A549 (cell line): ENCODE measurements at regions not wholly inside any gene's neighbourhood (a gene's known extent, or its start where the extent isn't known, plus 50 kb on each side); places are given as distances from the start of the nearest gene placed in this dataset.
A peak's percentile ranks its signal among the peaks of the same experiment; 100 is the strongest.

Source experiments
- ATAC-seq, 2 experiments: fragments of 200-7000 bp in 1 of 2; fragments of >200 bp in 1 of 2; cut with Nextera tagmentation in 1 of 2; cut with Tn5 transposase in 1 of 2; 3 replicates each; pipeline versions ENCODE4 v1.8.0 to v1.9.1; 2018 to 2020; ENCODE audit warnings: mild to moderate bottlenecking in 1 of 2, moderate library complexity in 1 of 2
- CTCF ChIA-PET: fragments of 300-600 bp; sonication (Branson Sonifier 250); formaldehyde crosslinking; extraction: SDS; loops from one replicate; lab custom pipeline; 2021; ENCODE audit warnings: antibody characterized with exemption, inconsistent platforms; lab: Yijun Ruan, JAX
- POLR2A ChIA-PET: fragments of 350-600 bp; formaldehyde crosslinking; extraction: SDS; loops from one replicate; lab custom pipeline; 2021; ENCODE audit warnings: antibody characterized with exemption, inconsistent platforms; lab: Yijun Ruan, JAX
- DNase-seq, 2 experiments: peaks; one replicate each; pipeline versions ENCODE4 v3.0.0 to v3.0.0-alpha.2; 2011 to 2016; ENCODE audit warnings: low read depth in 1 of 2, low spot score in 1 of 2
- FAIRE-seq: peaks from 2 replicates; lab custom pipeline; 2011; peaks lifted over from hg19 to GRCh38; lab: Jason Lieb, UNC
- H3K27ac ChIP-seq, 2 experiments: fragments of >200 bp; sonication (Bioruptor Twin); formaldehyde crosslinking; 3 replicates each; pipeline ENCODE4 v1.5.1; 2016 to 2017
- H3K4me1 ChIP-seq: fragments of >200 bp; sonication (Bioruptor Twin); formaldehyde crosslinking; 3 replicates; pipeline ENCODE4 v1.6.1; 2016
- H3K4me2 ChIP-seq: fragments of >200 bp; sonication (Bioruptor Twin); formaldehyde crosslinking; 3 replicates; pipeline ENCODE4 v1.6.1; 2016
- H3K4me3 ChIP-seq: fragments of >200 bp; sonication (Bioruptor Twin); formaldehyde crosslinking; 3 replicates; pipeline ENCODE4 v1.5.1; 2016
- H3K9me3 ChIP-seq: fragments of >200 bp; sonication (Bioruptor Twin); formaldehyde crosslinking; 3 replicates; pipeline ENCODE4 v1.6.1; 2016
- BHLHE40 ChIP-seq: IDR thresholded peaks from 2 replicates; pipeline ENCODE4 v1.6.1; 2012; ENCODE audit warnings: low read depth, low read length, inconsistent platforms
- CEBPB ChIP-seq, 2 experiments: fragments of >200 bp in 1 of 2; sonication (Bioruptor Twin) in 1 of 2; formaldehyde crosslinking in 1 of 2; IDR thresholded peaks; 2 replicates each; pipeline ENCODE4 v1.6.1; 2012 to 2016
- EHMT2 ChIP-seq: fragments of 200-600 bp; sonication (generic); IDR thresholded peaks from 2 replicates; pipeline ENCODE4 v1.6.1; 2016; ENCODE audit warnings: antibody characterized with exemption, low read depth, mild to moderate bottlenecking, moderate library complexity
- FOSB ChIP-seq: fragments of 250-450 bp; sonication (Bioruptor Pico); IDR thresholded peaks from 2 replicates; pipeline ENCODE4 v1.5.0; 2020; ENCODE audit warnings: mild to moderate bottlenecking, moderate library complexity
- GATA3 ChIP-seq: IDR thresholded peaks from 2 replicates; pipeline ENCODE4 v1.6.1; 2012; ENCODE audit warnings: borderline replicate concordance
- JUN ChIP-seq, 2 experiments: fragments of >200 bp; sonication (Bioruptor Twin); formaldehyde crosslinking; IDR thresholded peaks; 2 replicates in 1 of 2; 3 replicates in 1 of 2; pipeline ENCODE4 v1.6.1; 2016 to 2017
- JUNB ChIP-seq: fragments of >200 bp; sonication (Bioruptor Twin); formaldehyde crosslinking; IDR thresholded peaks from 2 replicates; pipeline ENCODE4 v1.6.1; 2016
- KDM5A ChIP-seq: fragments of 200-600 bp; sonication (generic); IDR thresholded peaks from 2 replicates; pipeline ENCODE4 v1.6.1; 2016; ENCODE audit warnings: antibody characterized with exemption, mild to moderate bottlenecking
- MAFK ChIP-seq: fragments of 450-650 bp; IDR thresholded peaks from 2 replicates; pipeline ENCODE4 v1.6.1; 2014; ENCODE audit not compliant: partially characterized antibody
- MAZ ChIP-seq: fragments of 150-350 bp; IDR thresholded peaks from 2 replicates; pipeline ENCODE4 v1.6.1; 2014; ENCODE audit warnings: antibody characterized with exemption, low read depth, low read length, borderline replicate concordance
- RAD21 ChIP-seq, 2 experiments: fragments of >200 bp in 1 of 2; sonication (Bioruptor Twin) in 1 of 2; formaldehyde crosslinking in 1 of 2; IDR thresholded peaks in 1 of 2; conservative IDR thresholded peaks in 1 of 2; 2 replicates in 1 of 2; 3 replicates in 1 of 2; pipeline ENCODE4 v1.6.1; 2012 to 2018; ENCODE audit warnings: inconsistent platforms in 1 of 2
- RNF2 ChIP-seq: fragments of 200-600 bp; sonication (generic); IDR thresholded peaks from 2 replicates; pipeline ENCODE4 v1.6.1; 2016; ENCODE audit warnings: low read depth, mild to moderate bottlenecking, antibody characterized with exemption, moderate library complexity, borderline replicate concordance
- ZC3H11A ChIP-seq: fragments of 450-650 bp; IDR thresholded peaks from 2 replicates; pipeline ENCODE4 v1.6.1; 2014; ENCODE audit warnings: antibody characterized with exemption, mild to moderate bottlenecking
- ZFP36 ChIP-seq: fragments of 450-650 bp; IDR thresholded peaks from 2 replicates; pipeline ENCODE4 v1.6.1; 2014; ENCODE audit warnings: borderline replicate concordance; ENCODE audit not compliant: partially characterized antibody
- WGBS: methylation state at CpG from one replicate; pipeline ENCODE4 v1.1.6; 2017; ENCODE audit errors: missing lambda C conversion rate; 5-methylcytosine and 5-hydroxymethylcytosine counted together
- TF ChIP-seq, protein P1 (sequence below): fragments of >200 bp; sonication (Bioruptor Twin); formaldehyde crosslinking; IDR thresholded peaks from 3 replicates; pipeline ENCODE4 v1.5.1; 2016

GRCh38 chr2:43149482-43150107 lies 76.8 kb downstream of the ZFP36L2 start:
- FAIRE-seq, result no peak
- peak in 1 of 2 experiments; percentile 32; a peak in 2 of 6 replicates for ATAC-seq
- POLR2A ChIA-PET, result no interaction called here
- Histone ChIP-seq H3K4me2 (no peak overlapping the region), H3K9me3 (no peaks in the 10 kb centered on the region), H3K27ac (no peak overlapping the region), H3K4me3 (no peak overlapping the region), H3K4me1 (peaks cover 1% of the 10 kb centered on the region; the same call in 2 of the 3 replicates)
- DNase-seq, result no peak
- CTCF ChIA-PET, result interaction anchor here (1.1 to 1.7 kb wide), 3 partner anchors 66 to 322 kb away, joined by 4 read pairs; no protein-coding TSS in a partner anchor
- TF ChIP-seq RNF2 (no peak), BHLHE40 (no peak), GATA3 (no peak), MAZ (no peak), FOSB (CRISPR knock-in tag) (no peak), JUNB (no peak), ZC3H11A (no peak), ZFP36 (no peak)
- TF ChIP-seq, protein P1, sequence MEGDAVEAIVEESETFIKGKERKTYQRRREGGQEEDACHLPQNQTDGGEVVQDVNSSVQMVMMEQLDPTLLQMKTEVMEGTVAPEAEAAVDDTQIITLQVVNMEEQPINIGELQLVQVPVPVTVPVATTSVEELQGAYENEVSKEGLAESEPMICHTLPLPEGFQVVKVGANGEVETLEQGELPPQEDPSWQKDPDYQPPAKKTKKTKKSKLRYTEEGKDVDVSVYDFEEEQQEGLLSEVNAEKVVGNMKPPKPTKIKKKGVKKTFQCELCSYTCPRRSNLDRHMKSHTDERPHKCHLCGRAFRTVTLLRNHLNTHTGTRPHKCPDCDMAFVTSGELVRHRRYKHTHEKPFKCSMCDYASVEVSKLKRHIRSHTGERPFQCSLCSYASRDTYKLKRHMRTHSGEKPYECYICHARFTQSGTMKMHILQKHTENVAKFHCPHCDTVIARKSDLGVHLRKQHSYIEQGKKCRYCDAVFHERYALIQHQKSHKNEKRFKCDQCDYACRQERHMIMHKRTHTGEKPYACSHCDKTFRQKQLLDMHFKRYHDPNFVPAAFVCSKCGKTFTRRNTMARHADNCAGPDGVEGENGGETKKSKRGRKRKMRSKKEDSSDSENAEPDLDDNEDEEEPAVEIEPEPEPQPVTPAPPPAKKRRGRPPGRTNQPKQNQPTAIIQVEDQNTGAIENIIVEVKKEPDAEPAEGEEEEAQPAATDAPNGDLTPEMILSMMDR, result no peak
- 78% methylated on average over 9 of the region's 9 CpGs for WGBS

GRCh38 chr2:43146083-43146482 lies 80.3 kb downstream of the ZFP36L2 start:
- Histone ChIP-seq H3K4me1 (peaks cover 7% of the 10 kb centered on the region; the same call in 2 of the 3 replicates), H3K9me3 (no peaks in the 10 kb centered on the region), H3K27ac (peak overlapping the region in 1 of 2 experiments; percentile 31; a peak in 3 of 6 replicates), H3K4me3 (no peak overlapping the region), H3K4me2 (no peak overlapping the region)
- ChIA-PET CTCF (interaction anchor here (1.5 to 1.7 kb wide), 2 partner anchors 9 to 19 kb away, joined by 3 to 4 read pairs; no protein-coding TSS in a partner anchor), POLR2A (no interaction called here)
- DNase-seq (no peak), FAIRE-seq (no peak), ATAC-seq (peak in 1 of 2 experiments; percentile 31; a peak in 1 of 6 replicates)
- WGBS, result 74% methylated on average over 5 of the region's 5 CpGs
- no peak for TF ChIP-seq MAFK
- 0 out of 5 replicates have a peak, but pooled peaks of 1 of the 2 experiments have one; percentile 6 for TF ChIP-seq RAD21 (conservative IDR thresholded peaks at IDR 0.05 in 1 of 2, IDR thresholded peaks at IDR 0.05 in 1 of 2)

- Histone ChIP-seq H3K4me3 (no peak overlapping the region), H3K27ac (peak overlapping the region in 1 of 2 experiments; percentile 16; a peak in 2 of 6 replicates), H3K4me2 (no peak overlapping the region), H3K9me3 (no peaks in the 10 kb centered on the region), H3K4me1 (peaks cover 7% of the 10 kb centered on the region; the same call in 2 of the 3 replicates)
- TF ChIP-seq JUN (IDR thresholded peaks at IDR 0.05) (no peak), CEBPB (IDR thresholded peaks at IDR 0.05) (peak; percentile 46 to 52; a peak in 3 of 4 replicates)
- ChIA-PET CTCF (interaction anchor here (1.1 to 1.7 kb wide), 4 partner anchors 24 to 316 kb away, joined by 4 to 6 read pairs (median 4); no protein-coding TSS in a partner anchor), POLR2A (no interaction called here)
- no peak for FAIRE-seq
- ATAC-seq, result no peak
- 61% methylated on average over 2 of the region's 2 CpGs for WGBS
- no peak for DNase-seq
These were observed 82.1 kb downstream of the ZFP36L2 start for GRCh38 chr2:43144263-43144662.

- Histone ChIP-seq H3K4me3 (no peak overlapping the region), H3K4me2 (no peak overlapping the region), H3K27ac (peak overlapping the region in 1 of 2 experiments; percentile 16; a peak in 2 of 6 replicates), H3K4me1 (peaks cover 7% of the 10 kb centered on the region; the same call in 2 of the 3 replicates), H3K9me3 (no peaks in the 10 kb centered on the region)
- FAIRE-seq (no peak), DNase-seq (no peak), ATAC-seq (no peak)
- POLR2A ChIA-PET, result no interaction called here
- 81% methylated on average over 8 of the region's 8 CpGs for WGBS
- TF ChIP-seq MAZ, result no peak
- no peak for TF ChIP-seq KDM5A
- TF ChIP-seq EHMT2, result no peak
- no peak for TF ChIP-seq GATA3
- TF ChIP-seq CEBPB (IDR thresholded peaks at IDR 0.05), result no peak
- CTCF ChIA-PET, result interaction anchor here (1.1 to 1.7 kb wide), 4 partner anchors 25 to 316 kb away, joined by 4 to 6 read pairs (median 4); no protein-coding TSS in a partner anchor
These were observed 82.7 kb downstream of the ZFP36L2 start for GRCh38 chr2:43143756-43144155.
